NT2/D1 (cell line): ENCODE measurements at regions not wholly inside any gene's neighbourhood (a gene's known extent, or its start where the extent isn't known, plus 50 kb on each side); places are given as distances from the start of the nearest gene placed in this dataset.

Experiments used
- SUZ12 ChIP-seq: IDR thresholded peaks from 2 replicates; pipeline ENCODE4 v1.6.1; 2011; ENCODE audit not compliant: insufficient read length, insufficient read depth; ENCODE audit errors: extremely low read depth
- YY1 ChIP-seq: IDR thresholded peaks from 2 replicates; pipeline ENCODE4 v1.6.1; 2011; ENCODE audit not compliant: insufficient read length, insufficient read depth
- ZNF274 ChIP-seq: IDR thresholded peaks from 2 replicates; pipeline ENCODE4 v1.6.1; 2011; ENCODE audit warnings: mild to moderate bottlenecking, low read depth, low read length

- TF ChIP-seq ZNF274 (no peak), YY1 (no peak), SUZ12 (no peak)
These were observed 478.5 kb upstream of the CDH18 start for GRCh38 chr5:20466512-20466911.
